ENCODE measurements at regions not wholly inside any gene's neighbourhood (a gene's known extent, or its start where the extent isn't known, plus 50 kb on each side); places are given as distances from the start of the nearest gene placed in this dataset.
"Not testable (repeated sequence)": the region's sequence is repeated elsewhere in the genome, so short reads cannot be mapped to it uniquely, and the experiment has no call there.

DNA sequence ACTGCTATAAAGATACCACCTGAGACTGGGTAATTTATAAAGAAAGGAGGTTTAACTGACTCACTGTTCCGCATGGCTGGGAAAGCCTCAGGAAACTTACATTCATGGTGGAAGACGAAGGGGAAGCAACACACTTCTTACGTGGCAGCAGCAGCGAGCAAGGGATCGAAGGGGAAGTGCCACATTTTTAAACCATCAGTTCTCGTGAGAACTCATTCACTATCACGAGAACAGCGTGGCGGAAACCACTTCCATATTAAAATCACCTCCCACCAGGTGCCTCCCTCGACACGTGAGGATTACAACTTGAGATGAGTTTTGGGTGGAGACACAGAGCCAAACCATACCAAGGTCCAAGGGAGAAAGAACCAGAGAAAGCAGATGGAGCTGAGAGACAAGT lies 454.3 kb upstream of the CDH11 start:
- TF ChIP-seq, protein P1, sequence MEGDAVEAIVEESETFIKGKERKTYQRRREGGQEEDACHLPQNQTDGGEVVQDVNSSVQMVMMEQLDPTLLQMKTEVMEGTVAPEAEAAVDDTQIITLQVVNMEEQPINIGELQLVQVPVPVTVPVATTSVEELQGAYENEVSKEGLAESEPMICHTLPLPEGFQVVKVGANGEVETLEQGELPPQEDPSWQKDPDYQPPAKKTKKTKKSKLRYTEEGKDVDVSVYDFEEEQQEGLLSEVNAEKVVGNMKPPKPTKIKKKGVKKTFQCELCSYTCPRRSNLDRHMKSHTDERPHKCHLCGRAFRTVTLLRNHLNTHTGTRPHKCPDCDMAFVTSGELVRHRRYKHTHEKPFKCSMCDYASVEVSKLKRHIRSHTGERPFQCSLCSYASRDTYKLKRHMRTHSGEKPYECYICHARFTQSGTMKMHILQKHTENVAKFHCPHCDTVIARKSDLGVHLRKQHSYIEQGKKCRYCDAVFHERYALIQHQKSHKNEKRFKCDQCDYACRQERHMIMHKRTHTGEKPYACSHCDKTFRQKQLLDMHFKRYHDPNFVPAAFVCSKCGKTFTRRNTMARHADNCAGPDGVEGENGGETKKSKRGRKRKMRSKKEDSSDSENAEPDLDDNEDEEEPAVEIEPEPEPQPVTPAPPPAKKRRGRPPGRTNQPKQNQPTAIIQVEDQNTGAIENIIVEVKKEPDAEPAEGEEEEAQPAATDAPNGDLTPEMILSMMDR (IDR thresholded peaks at IDR 0.05): no peak
- Mint-ChIP-seq H3K27me3 (ENCODE audit: insufficient read depth) (no peaks in the 10 kb centered on the region; the same call in 1 of the 2 replicates), H3K4me1 (ENCODE audit: low read depth) (peaks cover 33% of the 10 kb centered on the region), H3K4me3 (no peak overlapping the region), H3K36me3 (ENCODE audit: low read depth) (peaks cover 2% of the 10 kb centered on the region), H3K27ac (no peak overlapping the region), H3K9me3 (peaks cover 1% of the 10 kb centered on the region)
- no peak for DNase-seq

DNA sequence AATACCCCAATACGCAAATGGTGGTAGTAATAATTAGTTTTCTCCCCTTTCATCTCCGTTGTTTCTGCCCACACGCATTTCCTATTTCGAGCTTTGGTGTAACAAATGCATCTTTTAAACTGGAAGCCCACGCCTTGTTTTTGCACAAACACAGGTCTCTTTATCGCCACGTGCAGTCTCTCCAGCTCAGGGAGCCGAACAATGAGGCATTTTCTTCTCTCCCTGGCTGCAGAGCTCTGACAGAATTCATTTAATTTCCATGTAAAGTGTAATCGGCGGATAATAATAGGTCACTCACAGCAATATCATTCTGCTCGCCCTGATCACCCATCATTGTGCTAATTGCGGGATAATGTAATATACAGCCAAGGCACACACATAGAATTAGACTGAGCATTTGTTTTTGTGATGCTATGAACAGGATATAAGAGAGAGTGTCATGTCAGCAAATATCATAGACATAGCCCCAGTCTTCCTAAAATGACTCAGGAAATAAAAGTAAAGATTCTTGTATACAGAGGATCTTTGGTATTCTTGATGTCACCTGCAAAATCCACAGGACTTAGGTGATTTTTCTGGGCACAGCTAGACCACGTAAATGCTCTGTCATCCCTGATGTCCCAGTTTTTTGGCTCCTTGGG lies 452.6 kb upstream of the CDH11 start:
- H3K9me3 Mint-ChIP-seq: peaks cover 14% of the 10 kb centered on the region
- TF ChIP-seq, protein P1 (IDR thresholded peaks at IDR 0.05): no peak
- no peak overlapping the region for H3K27ac Mint-ChIP-seq
- no peak for DNase-seq
- peaks cover 48% of the 10 kb centered on the region for H3K4me1 Mint-ChIP-seq (ENCODE audit: low read depth)
- peaks cover 15% of the 10 kb centered on the region for H3K36me3 Mint-ChIP-seq (ENCODE audit: low read depth)
- no peak overlapping the region for H3K4me3 Mint-ChIP-seq
- no peaks in the 10 kb centered on the region; the same call in 1 of the 2 replicates for H3K27me3 Mint-ChIP-seq (ENCODE audit: insufficient read depth)

DNA sequence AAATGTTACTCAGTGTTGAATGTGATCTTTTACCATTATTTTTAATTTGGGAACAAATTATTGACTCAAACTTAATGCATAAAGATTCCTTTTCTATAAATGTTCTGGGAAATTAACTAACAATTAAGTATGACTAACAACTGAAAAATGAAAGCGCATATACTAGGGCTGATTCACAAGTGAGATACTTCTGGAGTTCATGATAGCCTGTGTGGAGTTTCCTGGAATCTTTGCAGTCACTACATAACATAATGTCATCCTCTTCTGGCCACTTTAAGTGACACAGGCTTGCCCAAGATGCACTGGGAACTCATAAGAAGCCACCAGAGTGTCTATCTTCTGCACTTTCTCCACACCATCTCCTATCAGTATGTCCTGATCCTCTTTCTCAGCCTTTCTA lies 450.3 kb upstream of the CDH11 start:
- peak; percentile 84 for DNase-seq
- H3K27me3 Mint-ChIP-seq (ENCODE audit: insufficient read depth): no peaks in the 10 kb centered on the region
- peaks cover 14% of the 10 kb centered on the region for H3K9me3 Mint-ChIP-seq
- H3K4me1 Mint-ChIP-seq (ENCODE audit: low read depth): peaks cover 51% of the 10 kb centered on the region
- TF ChIP-seq, protein P1 (IDR thresholded peaks at IDR 0.05): peak; percentile 57
- H3K27ac Mint-ChIP-seq: peak overlapping the region; percentile 68
- peaks cover 18% of the 10 kb centered on the region for H3K36me3 Mint-ChIP-seq (ENCODE audit: low read depth)
- no peak overlapping the region for H3K4me3 Mint-ChIP-seq

DNA sequence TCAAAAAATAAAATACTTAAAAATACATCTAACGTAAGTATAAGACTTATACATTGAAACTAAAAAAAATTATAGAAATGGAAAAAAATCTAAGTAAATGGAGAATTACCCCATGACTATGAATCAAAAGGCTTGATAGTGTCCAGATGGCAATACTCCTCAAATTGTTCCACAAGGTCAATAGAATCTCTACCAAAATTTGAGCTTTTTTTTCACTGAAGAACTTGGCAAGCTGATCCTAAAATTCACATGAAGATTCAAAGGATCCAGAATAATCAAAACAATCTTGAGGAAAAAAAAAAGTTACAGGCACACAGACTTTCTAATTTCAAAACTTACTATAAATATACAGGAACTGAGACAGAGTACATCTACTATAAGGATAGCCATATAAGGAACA lies 448.4 kb upstream of the CDH11 start:
- TF ChIP-seq, protein P1 (IDR thresholded peaks at IDR 0.05): no peak
- H3K4me1 Mint-ChIP-seq (ENCODE audit: low read depth): peaks cover 51% of the 10 kb centered on the region
- DNase-seq: no peak

DNA sequence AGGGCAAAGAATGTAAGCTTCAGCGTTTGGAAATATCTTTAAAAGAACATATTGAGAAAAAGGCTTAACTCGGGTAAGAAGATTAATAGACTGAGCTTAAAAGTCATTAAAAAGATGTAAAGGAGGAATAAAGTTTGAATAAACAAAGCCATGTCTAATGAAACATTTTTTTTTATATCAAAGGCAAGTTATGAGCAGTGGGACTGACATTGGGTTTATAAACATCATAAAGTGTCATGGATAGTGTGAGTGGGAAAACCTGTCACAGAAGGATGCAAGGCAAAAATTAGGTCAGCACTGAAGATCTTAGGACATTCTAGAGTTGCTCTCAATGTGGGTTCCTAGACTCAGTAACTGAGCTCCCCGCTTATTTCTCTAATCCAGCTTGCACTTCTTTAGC lies 438.0 kb upstream of the CDH11 start:
- Mint-ChIP-seq H3K27ac (no peak overlapping the region), H3K4me1 (ENCODE audit: low read depth) (no peaks in the 10 kb centered on the region), H3K36me3 (ENCODE audit: low read depth) (peaks cover 17% of the 10 kb centered on the region), H3K9me3 (peaks cover 17% of the 10 kb centered on the region), H3K4me3 (no peak overlapping the region), H3K27me3 (ENCODE audit: insufficient read depth) (no peaks in the 10 kb centered on the region)
- DNase-seq: no peak
- TF ChIP-seq, protein P1 (IDR thresholded peaks at IDR 0.05): no peak

More for the DNA sequence above, 448.4 kb upstream of the CDH11 start:
- Mint-ChIP-seq H3K36me3 (ENCODE audit: low read depth) (peaks cover 18% of the 10 kb centered on the region), H3K27me3 (ENCODE audit: insufficient read depth) (no peaks in the 10 kb centered on the region), H3K4me3 (no peak overlapping the region), H3K9me3 (peaks cover 14% of the 10 kb centered on the region), H3K27ac (no peak overlapping the region)

DNA sequence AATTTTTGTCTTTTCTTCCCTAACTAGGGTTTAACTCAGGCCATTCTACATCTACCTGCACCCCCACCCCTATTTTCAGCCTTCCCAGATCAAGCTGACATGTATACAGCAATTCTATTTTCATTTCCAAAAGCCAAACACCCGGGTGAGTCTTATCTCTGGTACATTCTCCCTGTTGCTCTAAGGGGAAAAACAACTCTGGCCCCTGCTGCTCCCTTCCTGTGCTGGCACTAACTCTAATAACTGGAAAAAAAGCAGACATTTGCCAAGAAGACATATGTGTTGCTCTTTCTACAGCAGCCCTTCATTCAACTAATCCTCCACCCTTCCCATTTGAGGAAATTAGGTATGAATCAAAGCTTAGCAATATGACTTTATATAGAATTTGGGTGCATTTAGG lies 427.8 kb upstream of the CDH11 start:
- peaks cover 10% of the 10 kb centered on the region; the same call in 1 of the 2 replicates for H3K36me3 Mint-ChIP-seq (ENCODE audit: low read depth)

More for the DNA sequence above, 427.8 kb upstream of the CDH11 start:
- not testable (repeated sequence) for H3K4me3 Mint-ChIP-seq; DNase-seq; H3K9me3 Mint-ChIP-seq; H3K27me3 Mint-ChIP-seq (ENCODE audit: insufficient read depth)
- peaks cover 56% of the 10 kb centered on the region for H3K4me1 Mint-ChIP-seq (ENCODE audit: low read depth)
- H3K27ac Mint-ChIP-seq: peak overlapping the region; percentile 64
